ENCODE measurements at regions not wholly inside any gene's neighbourhood (a gene's known extent, or its start where the extent isn't known, plus 50 kb on each side); places are given as distances from the start of the nearest gene placed in this dataset.

- TF ChIP-seq CTCF (IDR thresholded peaks at IDR 0.05): no peak
- TF ChIP-seq POLR2A (IDR thresholded peaks at IDR 0.05): no peak
These were observed 390.0 kb downstream of the PLK2 start for GRCh38 chr5:58069846-58070245.

All from stomach (tissue), 4 donors.